OCI-LY7 (cell line): ENCODE measurements at regions not wholly inside any gene's neighbourhood (a gene's known extent, or its start where the extent isn't known, plus 50 kb on each side); places are given as distances from the start of the nearest gene placed in this dataset.

Source experiments
- BruUV-seq: library from RNA; stranded (reverse); fragments of 400-500 nt; replicated peaks from 2 replicates; lab custom pipeline; 2021; lab: Mats Ljungman, UMichigan
- CTCF ChIA-PET: fragments of 300-600 bp; sonication (Branson Sonifier 250); formaldehyde crosslinking; loops from one replicate; lab custom pipeline; 2022; ENCODE audit warnings: antibody characterized with exemption; ENCODE audit not compliant: unreplicated experiment; lab: Charles Lee
- POLR2A ChIA-PET: fragments of 300-600 bp; sonication (Branson Sonifier 250); formaldehyde crosslinking; loops from one replicate; lab custom pipeline; 2022; ENCODE audit warnings: antibody characterized with exemption; lab: Charles Lee
- DNase-seq: peaks from one replicate; pipeline ENCODE4 v3.0.0-alpha.2; 2015; ENCODE audit warnings: low spot score
- H2AFZ ChIP-seq: fragments of 200-600 bp; sonication (generic), shearing (Covaris generic); 2 replicates; pipeline ENCODE4 v1.6.1; 2014; ENCODE audit warnings: mild to moderate bottlenecking, antibody characterized with exemption, low read length, moderate library complexity
- H3K27ac ChIP-seq: fragments of 200-600 bp; sonication (generic); 2 replicates; pipeline ENCODE4 v1.5.1; 2014; ENCODE audit warnings: mixed run types, low read depth, mild to moderate bottlenecking, moderate library complexity, low read length, inconsistent platforms; ENCODE audit not compliant: poor library complexity, severe bottlenecking
- H3K36me3 ChIP-seq: fragments of 200-600 bp; sonication (generic); 2 replicates; pipeline ENCODE4 v1.6.1; 2014; ENCODE audit warnings: mild to moderate bottlenecking, antibody characterized with exemption, low read length, moderate library complexity, mixed read lengths; ENCODE audit not compliant: insufficient read depth
- H3K4me1 ChIP-seq: fragments of 200-600 bp; sonication (generic); 2 replicates; pipeline ENCODE4 v1.5.1; 2014; ENCODE audit warnings: mild to moderate bottlenecking, low read length; ENCODE audit not compliant: insufficient read depth, poor library complexity, severe bottlenecking
- H3K4me2 ChIP-seq: fragments of 200-600 bp; sonication (generic); 2 replicates; pipeline ENCODE4 v1.6.1; 2014; ENCODE audit warnings: mild to moderate bottlenecking, low read length
- H3K4me3 ChIP-seq: fragments of 200-600 bp; sonication (generic); 2 replicates; pipeline ENCODE4 v1.5.1; 2014; ENCODE audit warnings: mild to moderate bottlenecking, low read depth, low read length; ENCODE audit not compliant: poor library complexity, severe bottlenecking
- H3K79me2 ChIP-seq: fragments of 200-600 bp; sonication (generic); 2 replicates; pipeline ENCODE4 v1.6.1; 2016; ENCODE audit warnings: low read depth, mild to moderate bottlenecking, low read length, moderate library complexity, mixed read lengths; ENCODE audit not compliant: insufficient read depth
- H3K9me2 ChIP-seq: fragments of 200-600 bp; sonication (generic); 2 replicates; pipeline ENCODE4 v1.6.1; 2016; ENCODE audit warnings: mild to moderate bottlenecking, low read length, mixed read lengths; ENCODE audit not compliant: insufficient read depth
- H3K9me3 ChIP-seq: fragments of 200-600 bp; sonication (generic); 2 replicates; pipeline ENCODE4 v1.6.1; 2014; ENCODE audit warnings: mild to moderate bottlenecking, mixed run types, low read length, mixed read lengths
- H4K20me1 ChIP-seq: fragments of 200-600 bp; sonication (generic); 2 replicates; pipeline ENCODE4 v1.6.1; 2014; ENCODE audit warnings: mild to moderate bottlenecking, antibody characterized with exemption, low read length, moderate library complexity, mixed read lengths; ENCODE audit not compliant: insufficient read depth
- CTCF ChIP-seq: fragments of 200-600 bp; sonication (generic); conservative IDR thresholded peaks from 2 replicates; pipeline ENCODE4 v1.5.1; 2014; ENCODE audit warnings: mild to moderate bottlenecking, antibody characterized with exemption, low read length, moderate library complexity, mixed read lengths
- EZH2phosphoT487 ChIP-seq: fragments of 200-600 bp; sonication (generic); IDR thresholded peaks from 2 replicates; pipeline ENCODE4 v1.6.1; 2018; ENCODE audit warnings: low read depth, borderline replicate concordance, mild to moderate bottlenecking, mixed run types, antibody characterized with exemption, low read length, moderate library complexity, mixed read lengths
- intact Hi-C: fragments of 100-400 bp; cut with micrococcal nuclease; formaldehyde crosslinking; loops from one replicate; pipeline ENCODE4 v1.10.0; 2022; ENCODE audit not compliant: unreplicated experiment

DNA sequence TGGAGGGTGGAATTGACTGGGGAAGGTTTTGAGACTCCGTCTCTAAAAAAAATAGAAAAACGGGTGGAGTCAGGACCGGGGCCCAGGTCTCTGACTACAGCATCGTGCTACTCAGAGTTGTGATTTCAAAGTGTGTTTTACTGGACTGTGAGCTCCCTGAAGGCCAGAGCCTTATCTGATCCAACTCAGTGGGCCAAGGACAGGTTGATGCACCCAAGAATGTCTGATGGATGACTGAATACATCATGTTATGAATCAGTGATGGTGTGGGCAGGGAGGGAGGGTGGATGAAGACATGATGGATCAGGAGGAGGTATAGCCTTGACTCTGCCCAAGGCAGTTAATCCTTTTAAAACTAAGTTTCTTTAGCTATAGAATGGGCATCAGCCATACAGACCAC, 81.6 kb downstream of the FOXD2 start:
- H3K4me3 ChIP-seq, result no peak overlapping the region
- intact Hi-C loops, result no loop called here
- no peaks in the 10 kb centered on the region for H3K79me2 ChIP-seq
- ChIA-PET POLR2A (no interaction called here), CTCF (no interaction called here)
- no peaks in the 10 kb centered on the region for H3K36me3 ChIP-seq
- no TSS peak for BruUV-seq
- no peaks in the 10 kb centered on the region for H3K4me1 ChIP-seq
- no peak overlapping the region for H2AFZ ChIP-seq
- no peak for DNase-seq
- TF ChIP-seq EZH2phosphoT487 (no peak), CTCF (no peak)
- H3K27ac ChIP-seq, result no peak overlapping the region
- H3K9me2 ChIP-seq, result no peaks in the 10 kb centered on the region
- H3K9me3 ChIP-seq, result no peaks in the 10 kb centered on the region
- no peak overlapping the region for H3K4me2 ChIP-seq
- H4K20me1 ChIP-seq, result no peaks in the 10 kb centered on the region

DNA sequence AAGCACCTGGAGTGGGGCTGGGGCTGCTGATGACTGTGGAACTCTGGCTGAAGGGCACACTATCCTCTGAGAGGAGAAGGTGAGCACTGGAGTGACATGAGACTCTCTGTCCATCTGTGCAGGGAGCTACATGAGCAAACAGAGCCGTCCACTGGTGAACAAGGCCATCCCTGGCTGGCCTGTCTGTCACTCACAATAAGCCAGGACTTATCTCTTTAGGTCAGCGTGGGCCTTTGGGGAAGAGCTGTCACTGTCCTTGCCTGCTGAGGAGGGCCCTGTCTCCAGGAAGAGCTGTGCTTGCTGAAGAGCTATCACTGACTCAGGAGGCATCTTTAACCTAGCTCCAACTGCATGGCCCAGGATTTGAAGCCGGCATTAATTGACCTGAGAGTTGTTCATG, 82.1 kb downstream of the FOXD2 start:
- Histone ChIP-seq H3K79me2 (no peaks in the 10 kb centered on the region), H3K4me3 (no peak overlapping the region), H3K36me3 (no peaks in the 10 kb centered on the region), H3K27ac (no peak overlapping the region), H3K4me2 (no peak overlapping the region), H3K9me3 (no peaks in the 10 kb centered on the region), H3K4me1 (no peaks in the 10 kb centered on the region), H4K20me1 (no peaks in the 10 kb centered on the region), H2AFZ (no peak overlapping the region), H3K9me2 (no peaks in the 10 kb centered on the region)
- DNase-seq, result no peak
- POLR2A ChIA-PET, result no interaction called here
- intact Hi-C loops, result no loop called here
- BruUV-seq, result no TSS peak
- TF ChIP-seq EZH2phosphoT487 (no peak), CTCF (no peak)
- CTCF ChIA-PET, result no interaction called here

DNA sequence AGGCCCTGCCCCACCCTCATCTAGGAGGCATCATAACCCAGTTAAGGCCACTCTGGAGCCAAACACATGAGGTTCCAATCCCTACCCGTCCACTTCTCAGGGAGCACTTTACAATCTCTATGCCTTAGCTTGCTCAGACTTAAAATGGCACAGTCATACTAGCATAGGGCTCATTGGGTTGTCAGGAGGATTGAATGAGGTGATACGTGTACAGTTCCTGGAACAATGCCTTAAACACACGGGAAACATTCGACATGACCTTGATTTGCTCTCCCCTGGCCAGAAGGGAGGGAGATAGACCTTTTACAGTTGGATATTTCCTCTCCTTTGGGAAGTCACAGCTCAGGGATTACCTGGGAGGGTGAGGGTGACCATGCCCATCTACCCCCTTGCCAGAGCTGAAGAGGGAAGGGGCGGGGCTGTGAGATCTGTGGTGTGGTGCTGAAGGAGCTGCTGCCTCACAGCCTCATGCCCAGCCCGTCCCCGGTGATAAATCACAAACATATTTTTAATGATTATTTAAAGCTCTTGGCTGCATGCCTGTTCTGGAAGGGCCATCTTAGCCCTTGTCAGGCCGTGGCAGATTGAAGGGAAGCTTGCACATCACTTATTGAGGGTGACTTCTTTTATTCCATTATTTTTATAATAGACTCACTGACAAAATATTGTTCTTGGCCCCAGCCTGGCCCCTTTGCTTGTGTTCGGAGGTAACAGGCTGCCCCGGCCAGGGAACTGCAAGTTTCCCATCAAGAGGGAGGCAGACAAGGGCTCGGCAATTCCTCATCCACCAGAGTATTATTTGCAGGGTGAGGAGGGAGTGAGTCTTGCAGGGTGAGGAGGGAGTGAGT, 83.4 kb downstream of the FOXD2 start:
- TF ChIP-seq CTCF (no peak), EZH2phosphoT487 (no peak)
- Histone ChIP-seq H3K36me3 (no peaks in the 10 kb centered on the region), H3K79me2 (no peaks in the 10 kb centered on the region), H4K20me1 (no peaks in the 10 kb centered on the region), H3K4me1 (no peaks in the 10 kb centered on the region), H2AFZ (no peak overlapping the region), H3K9me2 (no peaks in the 10 kb centered on the region), H3K4me3 (no peak overlapping the region), H3K9me3 (no peaks in the 10 kb centered on the region), H3K4me2 (no peak overlapping the region), H3K27ac (no peak overlapping the region)
- no peak for DNase-seq
- BruUV-seq, result no TSS peak
- intact Hi-C loops, result no loop called here
- CTCF ChIA-PET, result no interaction called here
- POLR2A ChIA-PET, result no interaction called here
